GM19372 (cell line): ENCODE measurements at regions not wholly inside any gene's neighbourhood (a gene's known extent, or its start where the extent isn't known, plus 50 kb on each side); places are given as distances from the start of the nearest gene placed in this dataset.

Experiments used
- ATAC-seq: cut with Tn5 transposase; IDR thresholded peaks from one replicate; pipeline ENCODE4 v1.9.1; 2021; ENCODE audit warnings: mild to moderate bottlenecking, low read depth, moderate library complexity; ENCODE audit not compliant: unreplicated experiment

DNA sequence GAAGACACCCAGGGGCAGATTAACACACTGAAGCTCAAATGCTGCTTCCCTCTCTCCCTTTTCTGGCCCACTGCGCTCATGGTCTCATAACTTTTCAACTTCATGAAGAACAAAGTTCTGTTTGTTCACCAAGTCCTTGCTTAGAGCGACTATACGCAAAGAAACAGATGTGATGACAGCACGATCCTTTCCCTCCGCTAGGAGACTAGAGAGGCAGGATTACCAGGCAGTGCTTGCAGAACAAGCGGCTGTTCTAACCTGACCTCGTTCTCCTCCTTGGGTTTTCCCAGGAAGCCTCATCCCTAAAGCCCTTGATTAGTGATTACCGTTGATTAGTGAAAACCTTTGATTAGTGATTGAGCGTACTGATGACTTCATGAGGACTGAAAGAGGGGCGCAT, 649.9 kb downstream of the IRX1 start:
- ATAC-seq = no peak

DNA sequence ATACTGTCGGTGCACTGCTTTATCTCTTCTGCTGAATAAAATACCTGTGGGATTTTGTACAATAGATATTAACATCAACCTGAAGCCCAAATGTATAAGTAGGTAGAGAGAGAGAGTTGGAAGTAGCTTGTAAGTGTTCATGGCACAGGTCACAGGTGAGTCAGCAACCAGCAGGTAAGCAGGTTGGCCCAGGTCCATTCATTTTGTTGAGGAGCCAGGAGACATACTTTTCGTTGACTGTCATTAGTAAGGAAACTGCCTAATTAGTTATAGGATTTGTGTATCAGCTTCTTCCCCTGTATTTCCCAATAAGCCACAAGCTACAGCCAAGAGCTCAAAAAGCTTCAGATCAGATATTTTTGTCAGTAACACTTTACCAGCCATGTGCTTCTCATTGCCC, 650.8 kb downstream of the IRX1 start:
- no peak for ATAC-seq

DNA sequence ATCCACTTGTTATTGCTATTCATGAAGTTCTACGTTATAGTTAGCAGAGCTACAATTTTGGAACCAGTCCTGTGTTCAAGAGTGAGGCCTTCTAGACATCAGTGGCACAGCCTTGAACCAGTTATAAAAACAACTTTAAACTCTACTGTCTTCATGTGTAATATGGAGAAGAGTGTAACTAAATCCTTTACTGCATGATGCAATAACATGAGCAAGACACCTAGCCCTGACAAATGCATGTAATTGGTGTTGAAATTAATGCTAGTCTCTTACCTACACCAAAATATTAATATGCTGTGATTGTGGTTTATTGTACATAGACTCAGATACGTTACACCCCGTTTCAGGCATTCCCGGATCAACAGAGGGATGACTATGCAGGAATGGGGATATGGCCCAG, 654.6 kb downstream of the IRX1 start:
- ATAC-seq = no peak

DNA sequence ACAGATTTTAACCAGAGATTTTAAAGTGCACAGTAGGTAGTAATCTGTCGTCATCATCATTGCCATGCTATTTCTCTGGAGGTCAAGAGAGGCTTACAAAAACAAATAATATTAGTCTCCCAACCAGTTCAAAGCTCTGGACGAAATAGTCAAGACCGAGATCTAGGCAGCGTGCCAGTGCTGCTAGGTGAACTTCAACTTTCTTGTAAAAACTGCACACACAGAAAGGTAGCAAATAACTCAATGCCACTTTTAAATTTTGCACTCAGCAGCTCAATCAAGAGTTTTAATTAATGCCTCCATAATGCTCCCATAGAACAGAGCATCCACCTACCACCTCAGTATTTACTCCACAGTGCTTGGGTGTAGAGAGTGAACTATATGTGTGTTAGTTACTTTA, 656.8 kb downstream of the IRX1 start:
- ATAC-seq = no peak

DNA sequence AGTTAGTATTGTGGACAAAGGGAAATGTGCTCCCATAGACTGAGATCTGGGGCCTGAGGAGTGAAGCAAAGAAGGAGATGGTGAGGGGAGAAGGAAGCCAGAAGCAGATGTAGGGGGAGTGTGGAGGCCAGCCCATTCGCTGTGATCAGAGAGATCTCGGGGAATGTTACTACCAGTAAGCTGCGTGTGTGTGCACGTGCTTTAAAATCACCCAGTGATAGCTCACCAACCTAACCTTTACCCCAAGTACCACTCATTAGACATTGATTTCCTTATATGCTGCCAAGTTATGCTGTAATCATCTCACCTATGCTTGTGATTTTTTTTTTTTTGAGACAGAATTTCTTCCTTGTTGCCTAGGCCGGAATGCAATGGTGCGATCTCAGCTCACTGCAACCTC, 659.1 kb downstream of the IRX1 start:
- ATAC-seq = no peak

DNA sequence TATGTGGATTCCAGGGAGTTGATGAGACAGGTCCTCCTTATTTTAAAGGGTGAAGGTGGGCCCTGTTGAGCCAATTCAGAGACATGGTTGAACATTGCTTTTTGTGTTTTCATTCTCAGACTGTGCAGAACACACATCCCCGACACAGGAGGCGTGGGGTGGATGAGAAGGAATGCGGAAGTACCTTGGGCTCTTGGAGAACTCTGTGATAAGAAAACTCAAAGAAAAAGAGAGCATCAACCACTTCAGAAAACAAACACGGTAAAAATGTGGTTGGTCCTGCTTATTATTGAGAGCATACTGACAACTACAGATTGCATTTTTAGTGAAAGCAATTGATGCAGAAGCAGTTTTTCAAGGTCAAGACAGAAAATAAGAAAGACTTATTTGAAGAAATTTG, 659.8 kb downstream of the IRX1 start:
- no peak for ATAC-seq

DNA sequence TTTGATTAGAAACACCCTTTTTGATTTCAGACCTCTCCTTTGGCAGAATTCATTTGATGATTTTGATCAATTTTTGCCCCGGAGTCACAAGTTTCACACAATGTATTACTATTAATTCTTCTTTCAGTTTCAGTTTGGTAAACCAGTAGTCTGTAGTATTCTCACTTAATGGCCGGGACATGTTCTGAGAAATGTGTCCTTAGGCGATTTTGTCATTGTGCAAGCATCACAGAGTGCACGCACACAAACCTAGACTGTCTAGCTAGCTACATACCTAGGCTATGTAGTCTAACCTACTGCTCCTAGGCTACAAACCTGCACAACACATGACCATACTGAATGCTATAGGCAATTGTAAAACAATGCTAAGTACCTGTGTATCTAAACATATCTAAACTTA, 662.5 kb downstream of the IRX1 start:
- no peak for ATAC-seq

DNA sequence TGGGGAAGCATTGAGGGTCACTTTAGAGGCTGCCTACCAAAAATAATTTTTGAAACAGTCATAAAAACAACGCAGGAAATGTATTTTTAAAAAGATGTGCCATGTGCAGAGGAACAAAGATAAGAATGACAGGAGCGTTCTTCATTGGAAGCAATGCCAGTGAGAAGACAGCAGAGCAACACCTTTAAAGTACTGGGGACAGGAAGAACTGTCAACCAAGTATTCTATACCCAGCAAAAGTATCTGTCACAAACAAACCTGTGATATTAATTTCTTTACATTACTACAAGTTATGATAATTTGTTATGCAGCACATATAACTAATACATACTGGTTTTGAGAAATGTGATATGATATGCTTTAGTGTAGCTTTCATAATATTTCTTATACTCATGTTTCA, 675.6 kb downstream of the IRX1 start:
- no peak for ATAC-seq

DNA sequence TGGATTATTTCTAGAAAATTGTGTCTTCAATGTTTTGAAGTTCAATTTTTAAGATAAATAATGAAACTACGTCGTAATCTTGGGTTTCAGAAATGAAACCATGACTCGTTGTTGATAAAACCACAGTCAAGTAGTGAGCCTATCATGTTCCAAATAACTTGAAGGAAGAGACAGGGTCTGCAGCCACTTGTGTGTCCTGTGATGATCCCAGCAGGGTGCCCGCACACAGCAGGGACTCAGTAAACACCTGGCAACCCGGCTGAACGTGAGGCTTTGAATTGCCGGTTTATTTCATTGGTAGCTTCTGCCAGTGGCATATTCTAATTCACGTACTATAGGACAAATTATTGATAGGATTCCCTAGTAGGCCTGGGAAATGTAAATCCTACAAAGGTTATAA, 679.6 kb downstream of the IRX1 start:
- ATAC-seq = no peak

DNA sequence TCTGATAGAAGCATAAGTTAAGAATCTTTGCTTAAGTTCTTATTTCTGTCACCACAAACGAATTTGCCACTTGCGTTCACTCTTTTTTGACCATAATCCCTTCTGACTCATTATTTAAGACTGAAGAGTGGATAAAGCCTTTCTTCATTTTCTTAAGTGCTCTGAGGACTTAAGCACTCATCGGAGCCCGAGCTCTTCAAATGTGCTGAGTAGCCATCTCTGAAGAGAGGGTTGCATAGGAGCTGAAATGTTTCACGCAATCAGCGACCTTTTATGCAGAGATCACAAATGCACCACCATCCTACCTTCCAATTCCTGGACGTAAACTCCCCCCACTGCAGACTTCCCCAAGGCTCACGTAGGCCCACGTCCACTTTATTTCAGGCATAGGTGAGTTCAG, 699.2 kb downstream of the IRX1 start:
- no peak for ATAC-seq

DNA sequence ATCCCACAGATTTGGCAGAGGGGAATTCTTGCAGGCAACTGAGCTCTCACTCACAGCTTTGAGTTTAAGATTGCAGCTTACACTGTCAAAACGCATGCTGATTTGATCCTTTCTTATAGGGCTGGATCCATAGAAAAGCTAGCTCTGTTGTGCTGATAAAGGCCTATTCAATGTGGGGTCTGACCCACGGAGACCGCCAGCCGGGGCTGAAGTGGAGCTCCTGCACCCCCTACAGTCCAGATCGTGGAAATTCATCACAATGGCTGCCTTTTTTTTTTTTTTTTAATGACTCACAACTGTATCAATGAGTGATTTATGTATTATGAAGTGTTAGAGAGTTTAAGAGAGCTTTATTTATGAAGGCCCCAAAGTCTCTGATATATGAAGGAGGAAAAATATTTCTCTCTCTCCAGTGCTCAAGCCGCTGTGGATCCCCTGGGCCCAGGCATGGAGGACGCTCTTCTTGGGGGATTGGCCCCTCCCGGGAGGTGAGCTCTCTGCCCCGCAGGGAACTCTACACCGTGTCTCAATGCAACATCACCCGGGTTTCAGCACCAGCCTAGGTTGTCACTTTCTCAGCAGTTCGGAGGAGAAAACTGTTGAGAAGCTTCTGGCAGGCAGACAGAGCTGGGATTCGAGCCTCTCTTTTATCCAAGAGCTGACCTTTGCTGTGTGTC, 700.2 kb downstream of the IRX1 start:
- ATAC-seq = no peak

DNA sequence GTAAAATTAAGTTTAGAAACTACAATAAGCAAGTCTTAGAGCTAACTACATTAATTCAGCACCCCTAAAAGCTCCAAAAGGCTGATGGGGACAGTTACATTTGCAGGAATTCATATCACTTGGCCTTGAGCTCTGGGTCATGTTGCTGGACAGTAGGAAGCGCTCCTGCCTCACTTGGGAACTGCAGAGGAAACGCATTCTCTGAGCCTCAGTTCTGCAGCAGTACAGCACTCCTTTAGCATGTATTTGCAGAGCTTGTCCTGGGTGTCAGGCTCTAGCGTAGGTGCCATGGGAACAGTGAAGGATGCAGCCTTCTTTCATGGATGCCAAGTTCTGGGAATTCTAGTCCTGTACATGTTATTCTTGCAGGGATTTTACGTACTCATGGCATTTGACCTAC, 710.4 kb downstream of the IRX1 start:
- no peak for ATAC-seq

DNA sequence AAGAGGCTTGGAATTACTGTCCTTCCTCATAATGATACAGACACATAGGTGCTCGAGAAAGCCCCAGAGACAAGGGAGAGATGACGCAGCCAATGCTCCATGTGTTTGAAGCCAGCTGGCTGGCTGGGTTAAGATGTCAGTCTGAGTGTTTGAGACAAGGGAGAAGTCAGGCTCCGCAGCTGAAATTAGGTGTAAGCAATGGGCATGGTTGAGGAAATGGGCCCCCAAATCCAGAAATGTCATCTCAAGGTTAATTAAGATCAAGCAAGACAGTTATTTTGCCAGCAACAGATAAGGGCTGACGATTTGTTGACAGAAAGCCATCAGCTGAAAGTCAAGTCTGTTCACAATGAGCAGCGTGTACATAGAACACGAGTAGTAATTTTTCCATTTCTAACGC, 713.4 kb downstream of the IRX1 start:
- no peak for ATAC-seq

DNA sequence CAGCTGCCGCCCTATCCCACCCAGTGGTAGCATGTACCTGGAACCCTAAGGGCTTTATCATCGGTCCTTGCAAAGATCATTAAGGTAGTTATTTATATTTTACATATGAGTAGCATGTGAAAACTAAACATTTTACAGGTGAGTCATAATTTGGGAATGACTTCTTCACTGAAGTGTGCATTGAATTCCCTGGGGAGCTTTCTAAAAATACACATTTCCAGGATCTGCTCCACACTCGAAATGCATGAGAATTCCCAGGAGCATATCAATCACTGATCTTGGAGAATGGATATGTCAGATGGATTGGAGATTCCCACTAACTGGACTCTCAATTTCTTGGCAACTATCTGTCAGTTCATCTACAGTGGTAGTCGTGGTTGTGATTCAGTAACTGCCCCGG, 717.5 kb downstream of the IRX1 start:
- ATAC-seq = no peak

DNA sequence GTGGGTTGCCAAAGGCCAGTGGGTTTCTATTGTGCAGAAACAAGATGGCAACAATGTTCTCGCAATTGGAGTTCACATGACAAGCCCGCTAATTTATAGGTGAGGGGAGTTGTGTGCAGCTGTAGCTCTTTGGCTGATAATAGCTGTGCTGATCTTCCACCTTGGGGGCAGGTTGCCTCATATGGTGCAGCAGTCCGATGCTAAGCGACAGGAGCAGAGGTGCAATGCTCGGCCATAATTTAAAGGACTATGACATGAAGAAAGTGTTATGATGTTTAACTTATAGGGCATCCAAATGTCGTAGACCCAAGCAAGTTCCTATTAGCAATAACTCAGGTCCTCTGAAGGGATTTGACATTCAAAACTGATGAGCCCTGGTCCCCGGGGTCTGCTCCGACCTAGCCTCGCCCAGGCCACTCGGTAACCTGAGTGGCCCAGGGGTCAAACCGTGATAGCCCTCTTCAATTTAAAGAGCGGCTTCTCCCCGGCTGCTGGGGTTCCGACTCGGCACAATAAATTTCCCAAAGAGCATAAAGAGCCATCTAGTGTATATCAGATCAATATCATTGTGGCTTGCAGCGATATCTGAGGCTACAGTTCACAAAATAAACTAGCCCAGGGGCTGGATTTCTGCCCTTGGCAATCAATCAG, 724.0 kb downstream of the IRX1 start:
- ATAC-seq = no peak

DNA sequence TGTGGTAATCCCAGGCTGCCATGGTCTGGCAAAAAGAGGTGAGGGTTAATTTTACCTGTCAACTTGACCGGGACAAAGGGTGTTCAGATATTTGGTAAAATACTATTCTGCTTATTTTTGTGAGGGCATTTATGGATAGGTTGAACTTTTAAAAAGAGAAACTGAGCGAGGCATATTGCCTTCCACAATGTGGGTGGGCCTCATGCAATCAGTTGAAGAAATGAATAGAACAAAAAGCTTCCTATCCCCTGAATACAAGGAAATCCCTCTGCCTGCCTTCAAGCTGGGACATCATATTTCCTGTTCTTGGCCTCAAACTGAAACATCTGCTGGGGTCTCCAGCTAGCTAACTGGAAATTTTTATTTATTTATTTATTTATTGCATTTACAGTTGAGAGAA, 734.7 kb downstream of the IRX1 start:
- ATAC-seq = no peak

DNA sequence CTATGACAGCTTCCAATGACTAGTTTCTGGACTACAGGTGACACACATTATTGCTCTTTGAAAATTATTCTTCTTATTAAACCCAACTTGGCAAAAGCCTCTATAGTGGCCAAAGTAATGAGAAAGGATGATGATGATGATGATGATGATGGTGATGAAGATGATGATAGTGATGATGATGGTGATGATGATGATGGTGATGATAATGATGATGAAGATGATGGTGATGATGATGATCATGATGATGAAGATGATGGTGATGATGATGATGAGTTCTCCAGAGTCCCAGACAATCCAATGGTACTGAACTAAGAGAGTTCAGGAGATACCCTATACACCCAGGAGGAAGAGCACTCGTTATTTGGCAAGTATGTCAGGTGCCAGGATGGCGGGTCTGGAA, 739.4 kb downstream of the IRX1 start:
- ATAC-seq = no peak

DNA sequence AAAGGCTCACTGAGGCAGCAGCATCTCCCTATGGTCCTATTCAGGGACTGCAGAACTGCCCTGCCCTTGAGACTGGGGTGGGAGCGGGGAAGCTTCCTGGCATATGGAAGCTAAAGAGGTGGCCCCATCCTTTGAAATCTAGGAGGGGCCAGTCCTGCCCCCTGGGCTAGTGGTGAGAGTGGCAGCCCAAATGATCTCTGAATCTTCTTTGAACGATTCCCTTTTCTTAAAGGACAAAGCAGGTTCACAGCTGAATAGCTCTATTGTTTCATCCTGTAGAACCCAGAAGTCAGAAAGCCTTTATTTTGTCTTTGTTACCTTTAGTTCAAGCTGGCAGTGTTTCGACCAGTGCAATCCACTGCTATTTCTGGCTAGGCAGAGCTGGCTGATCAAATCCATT, 741.9 kb downstream of the IRX1 start:
- no peak for ATAC-seq

DNA sequence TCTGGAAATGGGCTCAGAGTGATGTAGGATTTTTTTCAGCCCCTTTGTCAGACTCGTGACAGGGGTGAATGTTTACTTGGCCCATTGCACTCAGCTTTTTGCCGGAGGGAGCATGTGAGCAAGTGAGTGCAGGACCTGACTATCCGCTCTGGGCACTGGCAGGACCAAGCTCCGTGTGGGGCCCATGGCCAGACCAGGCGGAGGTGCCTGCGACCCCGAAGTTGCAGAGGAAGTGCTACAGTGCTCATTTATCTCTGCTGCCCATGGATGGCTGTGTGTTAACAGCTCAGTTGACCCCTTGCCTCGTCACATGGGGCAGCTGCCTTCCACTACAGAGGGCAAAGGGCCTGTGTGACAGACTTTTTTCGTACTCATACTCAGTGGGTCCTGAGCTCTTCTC, 744.3 kb downstream of the IRX1 start:
- ATAC-seq = no peak

DNA sequence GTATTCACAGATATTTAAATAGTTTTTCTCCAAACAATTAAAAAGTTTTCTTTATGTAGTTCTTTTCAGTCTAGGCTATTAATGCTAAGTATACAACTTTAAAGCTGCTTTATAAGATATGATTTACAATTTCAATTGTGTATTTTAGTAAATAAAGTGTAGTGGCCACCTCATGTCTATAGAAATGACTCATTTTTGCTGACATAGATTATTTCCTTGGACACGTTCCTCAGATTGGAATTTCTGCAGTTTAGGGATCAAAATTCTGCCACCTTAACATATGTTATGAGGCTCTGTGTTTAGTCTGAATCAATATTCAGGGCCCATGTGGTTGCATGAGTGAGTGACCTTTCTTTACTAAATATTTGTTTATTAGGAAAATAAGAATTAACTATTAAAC, 750.2 kb downstream of the IRX1 start:
- ATAC-seq = no peak

DNA sequence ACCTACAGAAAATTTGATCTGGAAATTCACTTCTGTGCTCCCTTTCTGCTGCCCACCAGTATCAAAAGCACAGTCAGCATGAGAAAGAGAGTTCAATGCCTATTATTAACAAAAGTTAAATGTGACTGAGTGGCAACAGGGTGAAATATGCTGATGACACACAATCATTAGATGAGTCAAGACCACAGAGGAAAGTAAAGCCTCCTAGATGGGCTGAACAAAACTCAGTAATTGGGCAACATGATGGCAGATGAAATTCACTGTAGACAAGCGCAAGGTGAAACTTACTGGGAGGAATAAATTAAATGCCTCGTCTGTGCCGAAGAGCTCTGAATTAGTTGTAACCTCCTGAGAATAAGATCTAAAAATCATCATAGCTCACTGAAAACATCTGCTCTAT, 752.8 kb downstream of the IRX1 start:
- no peak for ATAC-seq

DNA sequence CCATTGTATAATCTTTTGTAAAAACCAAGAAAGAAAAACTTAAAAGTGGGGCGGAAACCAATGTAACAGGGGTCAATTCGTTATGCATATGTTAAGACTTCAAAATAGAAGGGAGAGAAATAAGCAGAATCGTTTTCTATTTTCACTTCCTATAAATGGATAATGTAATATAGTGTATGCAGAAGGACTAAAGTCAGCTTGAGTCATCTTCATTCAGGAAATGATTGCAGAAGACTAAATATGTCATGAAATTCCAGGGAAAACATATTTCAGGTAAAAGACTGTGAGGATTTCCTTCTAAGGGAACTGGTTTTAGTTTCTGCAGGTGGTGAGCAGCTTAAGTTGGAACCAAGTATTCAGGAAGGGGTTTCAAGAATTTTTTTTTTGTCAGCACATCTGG, 753.3 kb downstream of the IRX1 start:
- ATAC-seq = no peak

DNA sequence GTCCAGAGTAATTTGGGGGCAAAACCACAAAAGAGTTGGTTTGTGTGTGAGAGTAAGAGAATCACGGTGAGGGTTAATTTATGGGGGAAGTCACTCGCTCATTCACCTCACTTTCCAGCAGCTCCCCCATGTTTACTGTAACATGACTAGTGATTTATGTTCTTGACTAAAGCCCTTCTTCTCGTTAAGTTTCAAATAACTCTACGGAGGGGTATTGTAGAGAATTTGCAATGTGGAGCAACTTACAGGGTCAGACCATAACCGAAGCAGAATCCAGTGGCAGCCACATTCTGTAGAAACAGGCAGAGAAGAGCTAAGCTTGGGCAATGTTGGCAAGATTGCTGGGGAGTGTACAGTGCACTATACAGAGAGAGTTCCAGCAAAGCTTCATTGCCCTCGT, 760.6 kb downstream of the IRX1 start:
- ATAC-seq = no peak
